GM12873 (cell line): ENCODE measurements at regions not wholly inside any gene's neighbourhood (a gene's known extent, or its start where the extent isn't known, plus 50 kb on each side); places are given as distances from the start of the nearest gene placed in this dataset.

ENCODE experiments used
- CTCF ChIP-seq: IDR thresholded peaks from 2 replicates; pipeline ENCODE4 v1.5.1; 2012; ENCODE audit warnings: low read depth, mild to moderate bottlenecking, moderate library complexity, low read length, control low read depth; ENCODE audit not compliant: insufficient read depth; ENCODE audit errors: missing control alignments

GRCh38 chr18:71995904-71996465 is 548.2 kb downstream of the CBLN2 start:
- TF ChIP-seq CTCF, result no peak

DNA sequence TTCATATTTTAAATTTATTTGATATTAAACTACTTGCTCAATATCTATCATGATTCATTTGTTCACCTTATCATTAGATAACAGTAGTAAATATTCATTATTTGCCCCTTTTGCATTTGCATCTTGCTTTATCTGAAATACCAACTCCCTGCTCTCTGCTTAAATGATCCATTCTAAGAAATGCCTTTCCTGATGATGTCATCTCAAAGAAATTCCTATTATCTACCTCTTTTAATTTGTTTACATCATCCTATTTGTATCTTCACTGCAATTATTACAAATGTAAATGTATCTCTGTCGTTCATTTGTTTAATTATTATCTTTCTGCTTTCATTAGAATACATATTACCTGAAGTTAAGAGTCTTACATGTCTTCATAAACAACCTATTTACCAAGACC is 549.9 kb downstream of the CBLN2 start:
- TF ChIP-seq CTCF, result no peak

GRCh38 chr18:71989616-71990015 is 554.5 kb downstream of the CBLN2 start:
- TF ChIP-seq CTCF, result no peak

DNA sequence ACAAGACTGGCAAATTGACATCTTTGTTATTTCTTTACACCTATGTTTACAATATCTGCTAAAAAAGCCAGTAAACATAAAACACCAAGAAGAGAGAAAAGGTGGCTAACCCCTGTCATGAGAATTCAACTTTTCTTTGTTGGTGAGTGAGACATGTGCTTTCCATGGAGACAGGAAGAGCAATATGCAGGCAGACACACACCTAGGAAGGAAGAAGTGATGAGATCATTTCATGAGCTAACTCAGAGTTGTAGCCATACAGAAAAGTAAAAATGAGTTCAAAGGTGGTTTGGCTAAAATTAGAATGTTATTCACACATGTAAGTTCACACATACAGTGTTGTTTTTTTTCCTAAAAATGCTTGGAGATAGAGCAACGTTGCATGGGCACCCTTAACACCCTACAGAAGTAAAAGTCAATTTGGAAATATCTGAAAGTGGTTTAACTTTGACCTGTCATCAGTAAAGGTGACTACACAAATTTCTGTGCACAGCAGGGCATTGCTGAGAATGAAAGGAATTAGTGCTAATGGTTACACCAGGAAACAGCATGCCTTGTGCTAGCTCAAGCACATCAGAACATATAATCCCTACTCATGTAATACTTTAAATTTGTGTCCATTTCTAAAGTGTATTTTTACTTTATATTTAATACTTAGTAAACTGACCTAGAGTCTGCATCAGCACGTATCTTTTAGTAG is 557.6 kb downstream of the CBLN2 start:
- TF ChIP-seq CTCF, result no peak

- no peak for TF ChIP-seq CTCF
Observed at GRCh38 chr18:71976744-71977143, 567.4 kb downstream of the CBLN2 start.

DNA sequence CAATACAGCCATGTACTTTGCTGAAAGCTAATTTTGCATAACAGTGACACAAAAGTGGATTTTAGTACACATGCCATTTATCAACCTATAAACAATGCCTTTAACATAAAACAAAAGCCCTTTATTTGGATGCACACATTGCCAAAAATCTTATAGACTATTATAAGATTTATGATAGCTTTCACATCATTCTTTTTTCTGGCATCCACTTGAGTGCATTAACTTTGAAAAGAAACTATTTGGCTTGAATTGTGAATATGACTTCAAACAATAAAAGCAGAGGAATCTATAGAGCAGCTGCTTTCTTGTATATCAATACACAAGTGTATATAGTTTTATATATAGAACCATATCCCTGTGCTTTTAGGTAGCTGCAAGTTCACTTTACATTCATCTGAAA is 577.4 kb downstream of the CBLN2 start:
- TF ChIP-seq CTCF, result no peak

- no peak for TF ChIP-seq CTCF
Observed at GRCh38 chr18:71958605-71959004, 585.5 kb downstream of the CBLN2 start.
